GM23338 (cell line): ENCODE measurements at regions not wholly inside any gene's neighbourhood (a gene's known extent, or its start where the extent isn't known, plus 50 kb on each side); places are given as distances from the start of the nearest gene placed in this dataset.

Source experiments
- ATAC-seq: fragments of 200-7000 bp; cut with Tn5 transposase; 3 replicates; pipeline ENCODE4 v1.9.1; 2020
- DNase-seq: peaks from one replicate; pipeline ENCODE4 v3.0.0-alpha.2; 2015; ENCODE audit warnings: low spot score
- H2AFZ ChIP-seq: fragments of 200-600 bp; sonication (generic); 2 replicates; pipeline ENCODE4 v1.8.0; 2016; ENCODE audit warnings: antibody characterized with exemption, mild to moderate bottlenecking, moderate library complexity
- H3F3A ChIP-seq: fragments of 200-600 bp; sonication (generic); replicated peaks from 2 replicates; pipeline ENCODE4 v1.8.0; 2017; ENCODE audit warnings: antibody characterized with exemption, mixed run types, low read depth
- H3K27ac ChIP-seq: fragments of 200-600 bp; sonication (generic); 2 replicates; pipeline ENCODE4 v1.6.1; 2016; ENCODE audit warnings: low read depth
- H3K27me3 ChIP-seq: fragments of 200-600 bp; sonication (generic); 2 replicates; pipeline ENCODE4 v1.8.0; 2016; ENCODE audit warnings: mild to moderate bottlenecking, mixed run types, moderate library complexity; ENCODE audit not compliant: insufficient read depth
- H3K36me3 ChIP-seq: fragments of 200-600 bp; sonication (generic); 2 replicates; pipeline ENCODE4 v1.8.0; 2016; ENCODE audit warnings: mild to moderate bottlenecking; ENCODE audit not compliant: insufficient read depth
- H3K4me1 ChIP-seq: fragments of 200-600 bp; sonication (generic); 2 replicates; pipeline ENCODE4 v1.8.0; 2016; ENCODE audit warnings: mild to moderate bottlenecking, moderate library complexity; ENCODE audit not compliant: insufficient read depth
- H3K4me2 ChIP-seq: fragments of 200-600 bp; sonication (generic); 2 replicates; pipeline ENCODE4 v1.7.1; 2017; ENCODE audit warnings: mixed run types
- H3K4me3 ChIP-seq: fragments of 200-600 bp; sonication (generic); 2 replicates; pipeline ENCODE4 v1.6.1; 2016; ENCODE audit warnings: mixed run types
- H3K79me2 ChIP-seq: fragments of 200-600 bp; sonication (generic); replicated peaks from 2 replicates; pipeline ENCODE4 v1.8.0; 2017; ENCODE audit warnings: mild to moderate bottlenecking; ENCODE audit not compliant: insufficient read depth
- H3K9me2 ChIP-seq: fragments of 200-600 bp; sonication (generic); 2 replicates; pipeline ENCODE4 v1.8.0; 2017; ENCODE audit not compliant: insufficient read depth
- H4K20me1 ChIP-seq: fragments of 200-600 bp; sonication (generic); replicated peaks from 2 replicates; pipeline ENCODE4 v1.8.0; 2017; ENCODE audit warnings: mild to moderate bottlenecking; ENCODE audit not compliant: insufficient read depth
- H3K27ac Mint-ChIP-seq: 2 replicates; pipeline ENCODE4 v1.8.0; 2020; ENCODE audit warnings: inconsistent platforms, mild to moderate bottlenecking, moderate library complexity, mixed read lengths
- H3K27me3 Mint-ChIP-seq: 3 replicates; pipeline ENCODE4 v1.8.0; 2022; ENCODE audit warnings: low read depth, mild to moderate bottlenecking, moderate library complexity, mixed read lengths, inconsistent platforms; ENCODE audit not compliant: insufficient read depth, poor library complexity
- H3K36me3 Mint-ChIP-seq: 3 replicates; pipeline ENCODE4 v1.8.0; 2021; ENCODE audit warnings: low read depth, mild to moderate bottlenecking, inconsistent platforms, moderate library complexity, mixed read lengths
- H3K4me1 Mint-ChIP-seq: 3 replicates; pipeline ENCODE4 v1.8.0; 2020; ENCODE audit warnings: mild to moderate bottlenecking, inconsistent platforms, mixed read lengths
- H3K4me3 Mint-ChIP-seq: 3 replicates; pipeline ENCODE4 v1.8.0; 2021; ENCODE audit warnings: moderate library complexity, mild to moderate bottlenecking, inconsistent platforms, mixed read lengths
- H3K9me3 Mint-ChIP-seq: 3 replicates; pipeline ENCODE4 v1.8.0; 2020; ENCODE audit warnings: moderate library complexity, mild to moderate bottlenecking, inconsistent platforms, mixed read lengths
- CREB1 ChIP-seq: fragments of 250-450 bp; sonication (Bioruptor Pico); IDR thresholded peaks from 2 replicates; pipeline ENCODE4 v1.5.0; 2020; ENCODE audit warnings: low read depth, mild to moderate bottlenecking, moderate library complexity
- CTCF ChIP-seq, 2 experiments: fragments of 200-600 bp in 1 of 2; sonication (generic) in 1 of 2; conservative IDR thresholded peaks; 2 replicates each; pipeline versions ENCODE4 v1.5.1 to v1.6.1; 2016 to 2017; ENCODE audit warnings: antibody characterized with exemption in 2 of 2, low read depth in 2 of 2, mild to moderate bottlenecking in 2 of 2, moderate library complexity in 1 of 2
- ETS1 ChIP-seq: IDR thresholded peaks from 2 replicates; pipeline ENCODE4 v1.6.1; 2016; ENCODE audit warnings: antibody characterized with exemption
- EZH2 ChIP-seq: fragments of 200-600 bp; sonication (generic); IDR thresholded peaks from one replicate; pipeline ENCODE4 v1.8.0; 2017; ENCODE audit warnings: antibody characterized with exemption, mild to moderate bottlenecking, low read depth; ENCODE audit not compliant: unreplicated experiment
- EZH2phosphoT487 ChIP-seq: fragments of 200-600 bp; sonication (generic); IDR thresholded peaks from one replicate; pipeline ENCODE4 v1.8.1; 2018; ENCODE audit warnings: antibody characterized with exemption; ENCODE audit not compliant: unreplicated experiment
- JUNB ChIP-seq: IDR thresholded peaks from one replicate; pipeline ENCODE4 v1.6.1; 2016; ENCODE audit warnings: antibody characterized with exemption; ENCODE audit not compliant: unreplicated experiment
- NANOG ChIP-seq: IDR thresholded peaks from 2 replicates; pipeline ENCODE4 v1.6.1; 2016; ENCODE audit warnings: antibody characterized with exemption, borderline replicate concordance
- POLR2AphosphoS5 ChIP-seq: IDR thresholded peaks from 2 replicates; pipeline ENCODE4 v1.6.1; 2016; ENCODE audit warnings: antibody characterized with exemption, low read depth
- REST ChIP-seq: IDR thresholded peaks from one replicate; pipeline ENCODE4 v1.6.1; 2018; ENCODE audit warnings: antibody characterized with exemption; ENCODE audit not compliant: unreplicated experiment
- STAT1 ChIP-seq: IDR thresholded peaks from one replicate; pipeline ENCODE4 v1.6.1; 2016; ENCODE audit warnings: antibody characterized with exemption; ENCODE audit not compliant: unreplicated experiment
- ZNF114 ChIP-seq: fragments of 250-450 bp; sonication (Bioruptor Pico); IDR thresholded peaks from 2 replicates; pipeline ENCODE4 v1.5.0; 2020; ENCODE audit warnings: mild to moderate bottlenecking, moderate library complexity
- ZNF331 ChIP-seq: fragments of 250-450 bp; sonication (Bioruptor Pico); IDR thresholded peaks from 2 replicates; pipeline ENCODE4 v1.5.0; 2020; ENCODE audit warnings: low read depth, mild to moderate bottlenecking, moderate library complexity
- ZNF462 ChIP-seq: fragments of 250-450 bp; sonication (Bioruptor Pico); IDR thresholded peaks from 2 replicates; pipeline ENCODE4 v1.5.0; 2020; ENCODE audit warnings: mild to moderate bottlenecking, moderate library complexity

GRCh38 chr13:73870970-73871935 lies 263.0 kb downstream of the KLF12 start:
- H3K27ac Mint-ChIP-seq, result no peak overlapping the region; the same call in 1 of the 2 replicates
- Histone ChIP-seq H3K27me3 (no peaks in the 10 kb centered on the region), H3K27ac (no peak overlapping the region), H3K9me2 (no peaks in the 10 kb centered on the region), H3K4me2 (peak overlapping the region; percentile 16), H3K4me3 (no peak overlapping the region), H3K79me2 (no peaks in the 10 kb centered on the region), H2AFZ (no peak overlapping the region), H4K20me1 (no peaks in the 10 kb centered on the region), H3K4me1 (peaks cover 11% of the 10 kb centered on the region), H3K36me3 (no peaks in the 10 kb centered on the region), H3F3A (no peaks in the 10 kb centered on the region)
- H3K27me3 Mint-ChIP-seq, result peaks cover 2% of the 10 kb centered on the region
- peak; percentile 73 for ATAC-seq
- TF ChIP-seq REST (no peak), CTCF (conservative IDR thresholded peaks at IDR 0.05; ENCODE audit: low read depth in 2 of 2) (no peak), ZNF114 (no peak), ZNF331 (CRISPR knock-in tag) (no peak), POLR2AphosphoS5 (no peak), JUNB (no peak), NANOG (no peak), ZNF462 (CRISPR knock-in tag) (no peak), STAT1 (no peak), CREB1 (CRISPR knock-in tag) (no peak), ETS1 (no peak), EZH2 (no peak), EZH2phosphoT487 (no peak)
- H3K4me3 Mint-ChIP-seq, result no peak overlapping the region
- H3K36me3 Mint-ChIP-seq, result no peaks in the 10 kb centered on the region
- H3K9me3 Mint-ChIP-seq, result no peaks in the 10 kb centered on the region
- peak; percentile 59 for DNase-seq
- H3K4me1 Mint-ChIP-seq, result peaks cover 21% of the 10 kb centered on the region
